ENCODE measurements at regions not wholly inside any gene's neighbourhood (a gene's known extent, or its start where the extent isn't known, plus 50 kb on each side); places are given as distances from the start of the nearest gene placed in this dataset.

- POLR2A ChIA-PET: no interaction called here
- no peak overlapping the region for H3K4me3 Mint-ChIP-seq
- ATAC-seq (no peak), DNase-seq (no peak)
- no peaks in the 10 kb centered on the region for H3K27me3 Mint-ChIP-seq
- no peak overlapping the region for H3K27ac Mint-ChIP-seq
- peaks cover 0 to 14% (median 0%) of the 10 kb centered on the region in 9 donors for H3K9me3 Mint-ChIP-seq
- H3K4me1 Mint-ChIP-seq: no peaks in the 10 kb centered on the region
- no peaks in the 10 kb centered on the region for H3K36me3 Mint-ChIP-seq
Measured at GRCh38 chr3:146830231-146830630, 225.1 kb upstream of the PLSCR5 start.

GRCh38 chr3:146827836-146828235, 222.7 kb upstream of the PLSCR5 start:
- no peak for DNase-seq
- Mint-ChIP-seq H3K4me3 (no peak overlapping the region), H3K9me3 (peaks cover 0 to 2% (median 0%) of the 10 kb centered on the region in 9 donors), H3K27me3 (no peaks in the 10 kb centered on the region), H3K36me3 (no peaks in the 10 kb centered on the region), H3K27ac (no peak overlapping the region), H3K4me1 (no peaks in the 10 kb centered on the region)
- no peak for ATAC-seq
- POLR2A ChIA-PET: no interaction called here

GRCh38 chr3:146823622-146824021, 218.5 kb upstream of the PLSCR5 start:
- H3K4me1 Mint-ChIP-seq: no peaks in the 10 kb centered on the region
- POLR2A ChIA-PET: no interaction called here

GRCh38 chr3:146818866-146819265, 213.7 kb upstream of the PLSCR5 start:
- H3K4me1 Mint-ChIP-seq: no peaks in the 10 kb centered on the region
- no peak for ATAC-seq
- no peak overlapping the region for H3K4me3 Mint-ChIP-seq
- H3K36me3 Mint-ChIP-seq: no peaks in the 10 kb centered on the region
- POLR2A ChIA-PET: no interaction called here
- no peak overlapping the region for H3K27ac Mint-ChIP-seq
- H3K9me3 Mint-ChIP-seq: peaks cover 0 to 2% (median 0%) of the 10 kb centered on the region in 9 donors
- H3K27me3 Mint-ChIP-seq: no peaks in the 10 kb centered on the region
- no peak for DNase-seq

More at GRCh38 chr3:146823622-146824021, 218.5 kb upstream of the PLSCR5 start:
- DNase-seq (no peak), ATAC-seq (no peak)
- Mint-ChIP-seq H3K4me3 (no peak overlapping the region), H3K27ac (no peak overlapping the region), H3K9me3 (peaks cover 0 to 2% (median 0%) of the 10 kb centered on the region in 9 donors), H3K36me3 (no peaks in the 10 kb centered on the region), H3K27me3 (no peaks in the 10 kb centered on the region)

- Mint-ChIP-seq H3K27me3 (no peaks in the 10 kb centered on the region), H3K4me3 (no peak overlapping the region), H3K27ac (no peak overlapping the region), H3K36me3 (no peaks in the 10 kb centered on the region), H3K9me3 (peaks cover 0 to 2% (median 0%) of the 10 kb centered on the region in 9 donors), H3K4me1 (no peaks in the 10 kb centered on the region)
- DNase-seq (no peak), ATAC-seq (no peak)
- POLR2A ChIA-PET: no interaction called here
Measured at GRCh38 chr3:146818301-146818700, 213.2 kb upstream of the PLSCR5 start.

GRCh38 chr3:146817704-146818103, 212.6 kb upstream of the PLSCR5 start:
- H3K4me1 Mint-ChIP-seq: no peaks in the 10 kb centered on the region
- no peak for ATAC-seq
- H3K27ac Mint-ChIP-seq: no peak overlapping the region
- no peak overlapping the region for H3K4me3 Mint-ChIP-seq
- no peak for DNase-seq
- peaks cover 0 to 2% (median 0%) of the 10 kb centered on the region in 9 donors for H3K9me3 Mint-ChIP-seq
- H3K27me3 Mint-ChIP-seq: no peaks in the 10 kb centered on the region
- POLR2A ChIA-PET: no interaction called here
- H3K36me3 Mint-ChIP-seq: no peaks in the 10 kb centered on the region

GRCh38 chr3:146814601-146815315, 209.6 kb upstream of the PLSCR5 start:
- Mint-ChIP-seq H3K36me3 (no peaks in the 10 kb centered on the region), H3K27ac (no peak overlapping the region), H3K4me1 (no peaks in the 10 kb centered on the region), H3K27me3 (no peaks in the 10 kb centered on the region), H3K4me3 (no peak overlapping the region), H3K9me3 (peaks cover 0 to 2% (median 0%) of the 10 kb centered on the region in 9 donors)
- POLR2A ChIA-PET: no interaction called here
- ATAC-seq: no peak
- DNase-seq: no peak

- Mint-ChIP-seq H3K27me3 (no peaks in the 10 kb centered on the region), H3K4me3 (no peak overlapping the region), H3K4me1 (no peaks in the 10 kb centered on the region), H3K9me3 (peaks cover 0 to 2% (median 0%) of the 10 kb centered on the region in 9 donors), H3K27ac (no peak overlapping the region), H3K36me3 (no peaks in the 10 kb centered on the region)
- POLR2A ChIA-PET: no interaction called here
- DNase-seq (no peak), ATAC-seq (no peak)
Measured at GRCh38 chr3:146813496-146813895, 208.3 kb upstream of the PLSCR5 start.

GRCh38 chr3:146803745-146804144, 198.6 kb upstream of the PLSCR5 start:
- POLR2A ChIA-PET: no interaction called here
- Mint-ChIP-seq H3K27me3 (no peaks in the 10 kb centered on the region), H3K36me3 (no peaks in the 10 kb centered on the region), H3K4me1 (no peaks in the 10 kb centered on the region), H3K27ac (no peak overlapping the region), H3K9me3 (peaks cover 0 to 6% (median 0%) of the 10 kb centered on the region in 9 donors), H3K4me3 (no peak overlapping the region)
- DNase-seq (no peak), ATAC-seq (no peak)

GRCh38 chr3:146801492-146801891, 196.3 kb upstream of the PLSCR5 start:
- Mint-ChIP-seq H3K27me3 (no peaks in the 10 kb centered on the region), H3K4me3 (no peak overlapping the region), H3K9me3 (peaks cover 0 to 6% (median 0%) of the 10 kb centered on the region in 9 donors), H3K36me3 (no peaks in the 10 kb centered on the region), H3K4me1 (no peaks in the 10 kb centered on the region), H3K27ac (no peak overlapping the region)
- ATAC-seq: no peak
- no peak for DNase-seq
- POLR2A ChIA-PET: no interaction called here

- no peaks in the 10 kb centered on the region for H3K36me3 Mint-ChIP-seq
- ATAC-seq (no peak), DNase-seq (no peak)
- H3K27me3 Mint-ChIP-seq: no peaks in the 10 kb centered on the region
- H3K4me3 Mint-ChIP-seq: no peak overlapping the region
- no peaks in the 10 kb centered on the region for H3K4me1 Mint-ChIP-seq
- H3K27ac Mint-ChIP-seq: no peak overlapping the region
- POLR2A ChIA-PET: no interaction called here
- H3K9me3 Mint-ChIP-seq: peaks cover 0 to 6% (median 0%) of the 10 kb centered on the region in 9 donors
Measured at GRCh38 chr3:146800484-146800883, 195.3 kb upstream of the PLSCR5 start.

GRCh38 chr3:146796078-146796477, 190.9 kb upstream of the PLSCR5 start:
- H3K4me1 Mint-ChIP-seq: no peaks in the 10 kb centered on the region
- H3K36me3 Mint-ChIP-seq: no peaks in the 10 kb centered on the region
- ATAC-seq (no peak), DNase-seq (no peak)
- no peak overlapping the region for H3K27ac Mint-ChIP-seq
- POLR2A ChIA-PET: no interaction called here
- peaks cover 0 to 4% (median 2%) of the 10 kb centered on the region in 9 donors for H3K9me3 Mint-ChIP-seq
- no peaks in the 10 kb centered on the region for H3K27me3 Mint-ChIP-seq
- no peak overlapping the region for H3K4me3 Mint-ChIP-seq

- no peak overlapping the region for H3K4me3 Mint-ChIP-seq
- no peak for DNase-seq
- no peak overlapping the region for H3K27ac Mint-ChIP-seq
- no peak for ATAC-seq
- H3K36me3 Mint-ChIP-seq: no peaks in the 10 kb centered on the region
- no peaks in the 10 kb centered on the region for H3K4me1 Mint-ChIP-seq
- H3K9me3 Mint-ChIP-seq: peaks cover 0 to 13% (median 0%) of the 10 kb centered on the region in 9 donors
- H3K27me3 Mint-ChIP-seq: no peaks in the 10 kb centered on the region
- POLR2A ChIA-PET: no interaction called here
Measured at GRCh38 chr3:146783446-146783845, 178.3 kb upstream of the PLSCR5 start.

- Mint-ChIP-seq H3K36me3 (no peaks in the 10 kb centered on the region), H3K27me3 (no peaks in the 10 kb centered on the region), H3K9me3 (peaks cover 0 to 6% (median 0%) of the 10 kb centered on the region in 9 donors), H3K27ac (no peak overlapping the region), H3K4me1 (no peaks in the 10 kb centered on the region), H3K4me3 (no peak overlapping the region)
- ATAC-seq: no peak
- no peak for DNase-seq
- POLR2A ChIA-PET: no interaction called here
Measured at GRCh38 chr3:146781606-146782005, 176.5 kb upstream of the PLSCR5 start.

All from naive thymus-derived CD8-positive, alpha-beta T cell (primary cell).